ENCODE measurements at regions not wholly inside any gene's neighbourhood (a gene's known extent, or its start where the extent isn't known, plus 50 kb on each side); places are given as distances from the start of the nearest gene placed in this dataset.
A peak's percentile ranks its signal among the peaks of the same experiment; 100 is the strongest.

DNA sequence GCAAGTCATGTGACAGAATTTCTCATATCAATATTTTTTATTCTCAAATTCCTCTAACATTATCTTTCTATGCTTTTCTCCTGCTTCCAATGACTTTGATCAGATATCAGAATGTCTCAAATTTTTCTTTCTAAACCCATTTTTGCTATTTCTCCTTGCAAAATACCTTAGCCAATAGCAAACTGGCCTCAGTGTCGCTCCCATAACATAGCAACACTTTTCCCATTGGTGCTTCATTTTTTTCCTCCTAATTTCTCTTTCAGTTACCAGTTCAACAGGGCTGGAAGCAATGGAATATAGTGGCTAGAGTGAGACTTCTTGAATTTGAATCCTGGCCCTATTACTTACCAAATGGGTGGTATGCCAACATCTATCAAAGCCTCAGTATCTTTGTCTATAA lies 1091.6 kb downstream of the C4orf33 start:
- no peak for DNase-seq (ENCODE audit: low read depth, low spot score)

DNA sequence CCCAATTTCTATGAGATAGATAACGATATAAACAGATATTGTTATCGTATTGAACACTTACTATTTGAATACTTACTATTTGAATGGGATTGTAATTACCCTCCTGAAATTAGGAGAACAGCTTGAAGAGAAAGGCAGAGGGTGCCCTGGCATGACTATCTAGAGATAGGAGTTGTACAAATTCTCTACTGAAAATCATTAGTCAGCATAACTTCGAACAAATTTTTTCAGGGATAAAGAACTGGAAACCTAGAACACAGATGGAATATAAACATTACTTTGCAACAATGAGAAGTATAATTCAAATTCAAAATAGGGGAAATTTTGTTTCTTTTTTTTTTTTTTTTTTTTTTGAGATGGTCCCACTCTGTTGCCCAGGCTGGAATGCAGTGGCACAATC lies 1096.8 kb downstream of the C4orf33 start:
- no peak for DNase-seq (ENCODE audit: low read depth, low spot score)
- no peak overlapping the region for H3K27ac ChIP-seq

More for the DNA sequence above, 1091.6 kb downstream of the C4orf33 start:
- no peak overlapping the region for H3K27ac ChIP-seq

DNA sequence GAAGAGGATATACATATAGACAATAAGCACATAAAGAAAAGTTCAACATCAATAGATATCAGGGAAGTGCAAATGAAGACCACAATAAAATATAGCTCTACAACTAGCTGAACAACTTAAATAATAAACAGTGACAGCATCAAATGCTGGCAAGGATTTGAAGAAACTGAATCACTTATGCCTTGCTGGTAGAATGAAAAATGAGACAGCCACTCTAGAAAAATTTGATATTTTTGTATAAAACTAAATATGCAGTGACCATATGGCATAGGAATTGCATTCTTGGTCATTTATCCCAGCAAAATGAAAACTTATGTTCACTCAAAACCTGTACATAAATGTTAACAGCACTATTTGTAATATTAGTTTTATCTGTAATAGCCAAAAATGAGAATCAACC lies 1102.0 kb downstream of the C4orf33 start:
- no peak overlapping the region for H3K27ac ChIP-seq
- no peak for DNase-seq (ENCODE audit: low read depth, low spot score)

DNA sequence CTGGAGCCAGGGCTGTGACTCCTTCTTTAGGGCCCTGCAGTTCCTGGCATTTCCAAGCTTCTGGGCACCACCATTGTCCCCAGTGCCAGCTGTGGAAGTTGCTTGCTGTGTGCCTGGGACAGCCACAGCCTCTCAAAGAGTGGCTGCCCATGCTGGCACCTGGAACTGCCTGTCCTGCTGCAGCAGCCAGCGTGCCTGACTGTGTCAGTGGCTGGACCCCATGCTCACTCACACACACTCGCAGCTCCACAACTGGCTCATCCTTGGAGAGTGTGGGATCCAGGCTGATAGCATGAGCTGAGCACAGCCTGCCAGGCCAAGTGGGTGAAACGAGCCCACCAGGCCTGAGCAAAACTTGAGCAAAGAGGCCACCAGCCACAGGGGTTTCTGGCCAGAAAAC lies 1107.6 kb downstream of the C4orf33 start:
- H3K27ac ChIP-seq: no peak overlapping the region
- DNase-seq (ENCODE audit: low read depth, low spot score): no peak

DNA sequence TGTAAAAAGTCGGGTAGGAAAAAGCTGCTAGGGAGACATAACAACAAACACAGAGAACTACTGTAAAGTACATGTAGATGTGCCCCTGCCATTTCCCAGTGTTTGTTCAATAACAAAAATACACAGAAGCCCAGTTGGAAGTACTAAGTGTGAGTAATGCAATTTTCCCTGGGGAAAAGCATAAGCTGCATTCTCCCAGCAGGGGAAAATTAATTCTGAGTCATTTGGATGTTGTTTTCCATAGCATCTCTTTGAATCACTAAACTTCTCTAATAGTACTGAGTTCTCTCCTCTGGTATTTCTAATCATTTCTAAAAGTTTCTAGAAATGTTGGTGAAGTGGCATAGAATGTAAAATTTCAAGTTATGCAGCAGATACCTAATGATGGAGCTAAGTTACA lies 1114.9 kb downstream of the C4orf33 start:
- no peak for DNase-seq (ENCODE audit: low read depth, low spot score)

DNA sequence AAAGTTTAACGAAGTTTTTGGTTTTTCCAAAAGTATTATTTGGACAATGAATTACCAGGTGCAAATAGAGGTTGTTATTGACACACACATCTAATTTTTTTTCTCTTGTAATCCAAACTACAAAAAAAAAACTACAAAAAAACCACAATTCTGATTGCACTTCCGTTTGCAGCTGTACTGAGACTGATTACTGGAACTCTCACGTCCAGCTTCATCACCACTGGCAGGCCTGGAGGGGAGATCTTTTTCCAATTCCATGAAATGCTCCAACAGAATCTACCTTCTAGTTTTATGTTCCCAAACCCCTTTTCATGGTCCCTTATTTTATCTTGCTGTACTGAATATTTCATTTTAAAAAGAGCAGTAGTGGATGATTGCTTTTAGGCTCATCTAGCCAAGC lies 1118.3 kb downstream of the C4orf33 start:
- no peak overlapping the region for H3K27ac ChIP-seq
- DNase-seq (ENCODE audit: low read depth, low spot score): no peak

More for the DNA sequence above, 1114.9 kb downstream of the C4orf33 start:
- H3K27ac ChIP-seq: no peak overlapping the region

DNA sequence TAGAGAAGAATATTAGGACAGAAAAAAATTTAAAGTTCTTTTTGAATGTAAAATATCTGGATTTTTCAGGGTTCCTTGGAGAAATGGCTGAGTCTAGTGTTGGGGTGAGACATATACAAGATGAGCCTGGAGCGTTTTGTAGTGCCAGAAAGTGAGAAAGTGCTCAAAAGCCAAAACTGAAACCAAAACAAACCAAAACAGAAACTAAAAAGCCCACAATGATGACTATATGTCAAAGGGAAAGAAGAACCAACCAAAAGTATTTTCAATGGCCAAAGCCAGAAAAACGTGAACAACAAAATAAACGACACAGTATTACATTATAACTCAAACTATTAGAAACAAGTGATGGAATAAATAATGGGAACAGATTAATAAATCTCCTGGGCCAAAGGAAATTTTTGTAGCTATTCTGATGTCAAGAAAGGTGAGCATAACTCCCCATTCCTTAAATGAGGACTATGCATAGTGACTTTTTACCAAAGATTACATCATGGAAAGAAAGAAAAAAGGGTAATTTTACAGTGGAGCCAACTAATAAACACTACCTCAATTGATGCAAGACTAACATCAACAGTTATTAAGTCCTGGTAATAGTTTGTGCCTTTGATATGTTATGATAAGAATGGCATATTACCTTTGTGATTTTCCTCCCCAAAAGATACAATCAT lies 1137.6 kb downstream of the C4orf33 start:
- H3K27ac ChIP-seq: no peak overlapping the region

DNA sequence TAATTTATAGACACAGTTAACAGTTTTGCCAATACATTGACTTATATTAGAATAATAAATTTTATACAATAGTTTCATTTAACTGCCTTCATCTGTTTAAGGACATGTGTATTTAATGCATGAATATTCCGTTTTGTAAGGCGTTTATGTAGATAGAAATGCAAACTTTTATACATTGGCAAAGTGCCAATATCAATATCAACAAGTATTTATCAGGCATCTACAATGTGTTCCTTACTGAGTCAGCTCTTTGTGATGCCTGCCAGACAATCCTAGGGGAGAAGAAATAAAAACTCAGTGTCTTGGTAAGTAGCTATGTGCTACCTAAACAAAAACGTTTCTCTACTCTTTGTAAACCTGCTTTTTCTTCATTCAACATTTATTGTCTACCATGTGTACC lies 1142.2 kb downstream of the C4orf33 start:
- no peak for DNase-seq (ENCODE audit: low read depth, low spot score)
- no peak overlapping the region for H3K27ac ChIP-seq

More for the DNA sequence above, 1137.6 kb downstream of the C4orf33 start:
- no peak for DNase-seq (ENCODE audit: low read depth, low spot score)

DNA sequence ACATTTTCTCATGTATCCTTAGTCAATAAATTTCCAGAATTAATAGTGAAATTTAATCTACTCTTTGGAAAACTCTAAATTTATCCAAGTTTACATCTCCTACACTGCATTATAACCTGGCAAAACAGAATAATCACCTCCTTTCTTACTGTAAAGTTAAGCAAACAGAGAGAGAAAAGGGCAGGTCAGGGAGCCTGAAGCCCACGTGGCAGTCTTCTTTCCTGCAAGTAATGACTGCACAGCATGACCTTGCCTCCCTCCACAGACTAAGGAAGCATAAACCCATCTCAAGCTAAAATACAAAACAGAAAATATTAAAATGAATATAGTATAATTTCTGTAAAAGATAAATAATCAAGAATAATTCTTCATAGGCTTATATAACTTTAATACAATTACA lies 1153.0 kb downstream of the C4orf33 start:
- no peak overlapping the region for H3K27ac ChIP-seq
- DNase-seq (ENCODE audit: low read depth, low spot score): no peak

DNA sequence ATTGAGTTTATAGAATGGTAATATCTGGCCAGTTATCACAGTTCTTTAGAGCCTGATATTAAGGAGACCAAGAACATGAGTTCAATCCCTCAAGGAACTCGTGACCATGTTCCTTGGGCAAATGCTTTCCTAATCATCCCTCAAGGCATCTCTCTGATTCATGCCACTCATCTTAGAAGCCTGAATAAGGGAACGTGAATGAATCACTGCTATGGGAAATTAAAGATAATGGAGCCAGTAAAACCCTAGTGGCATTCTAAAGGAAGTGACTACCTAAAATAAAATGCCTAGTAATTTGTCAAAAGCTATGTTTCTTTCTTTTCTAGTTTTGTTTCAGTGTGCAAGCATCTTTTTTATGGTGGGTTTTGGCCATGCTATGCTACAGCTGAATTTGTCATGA lies 1161.3 kb downstream of the C4orf33 start:
- peak; percentile 62 for DNase-seq (ENCODE audit: low read depth, low spot score)
- peak overlapping the region; percentile 4 for H3K27ac ChIP-seq

DNA sequence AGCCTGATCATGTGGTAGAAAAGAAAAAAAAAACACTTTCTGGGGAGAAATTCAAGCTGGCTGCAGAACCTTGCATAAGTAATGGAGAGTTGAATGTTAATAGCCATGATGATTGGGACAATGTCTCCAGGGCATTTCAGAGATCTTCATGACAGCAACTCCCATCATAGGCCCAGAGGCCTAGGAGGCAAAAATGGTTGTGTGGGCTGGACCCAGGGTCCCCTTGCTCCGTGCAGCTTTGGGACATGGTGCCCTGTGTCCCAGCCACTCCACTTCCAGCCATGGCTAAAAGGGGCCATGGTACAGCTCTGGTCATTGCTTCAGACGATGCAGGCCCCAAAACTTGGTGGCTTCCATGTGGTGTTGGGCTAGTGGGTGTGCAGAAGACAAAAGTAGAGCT lies 1170.9 kb downstream of the C4orf33 start:
- DNase-seq (ENCODE audit: low read depth, low spot score): no peak
- no peak overlapping the region for H3K27ac ChIP-seq

DNA sequence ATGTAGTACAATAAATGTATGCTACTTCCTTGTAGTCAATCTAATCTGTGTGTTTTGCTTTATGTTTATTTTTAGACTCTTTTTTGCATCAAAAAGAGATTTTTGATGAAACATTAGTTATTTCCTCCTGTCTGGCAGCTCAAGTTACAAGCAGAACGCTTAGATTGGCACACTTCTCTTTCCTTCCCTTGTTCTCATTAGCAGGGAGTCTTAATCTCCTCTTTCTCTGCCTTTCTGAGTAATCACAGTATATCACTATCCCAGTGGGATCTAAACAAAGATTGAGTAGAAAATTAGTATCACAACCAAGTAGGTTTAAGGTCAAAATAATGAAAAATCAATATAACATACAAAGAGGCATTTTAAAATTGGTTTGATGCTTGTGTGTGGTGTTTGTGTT lies 1192.6 kb downstream of the C4orf33 start:
- no peak overlapping the region for H3K27ac ChIP-seq
- DNase-seq (ENCODE audit: low read depth, low spot score): no peak

DNA sequence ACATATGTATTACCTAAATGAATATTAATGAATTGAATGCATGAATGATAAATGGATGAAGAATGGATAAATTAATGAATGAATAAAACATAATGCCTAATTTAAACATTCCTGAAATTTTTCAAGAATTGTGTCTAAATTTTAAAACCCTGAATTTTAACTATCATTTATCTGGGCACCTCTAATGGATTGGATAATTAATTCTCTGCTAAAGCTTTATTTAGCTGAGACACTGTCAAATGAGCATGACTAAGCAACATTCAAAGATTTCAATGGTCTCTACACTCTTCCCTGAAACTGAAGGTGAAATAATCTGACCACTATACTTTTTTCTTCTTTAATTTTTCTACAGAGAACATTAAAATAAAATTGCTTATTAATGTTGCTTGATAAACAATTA lies 1197.7 kb downstream of the C4orf33 start:
- DNase-seq (ENCODE audit: low read depth, low spot score): no peak
- no peak overlapping the region for H3K27ac ChIP-seq

DNA sequence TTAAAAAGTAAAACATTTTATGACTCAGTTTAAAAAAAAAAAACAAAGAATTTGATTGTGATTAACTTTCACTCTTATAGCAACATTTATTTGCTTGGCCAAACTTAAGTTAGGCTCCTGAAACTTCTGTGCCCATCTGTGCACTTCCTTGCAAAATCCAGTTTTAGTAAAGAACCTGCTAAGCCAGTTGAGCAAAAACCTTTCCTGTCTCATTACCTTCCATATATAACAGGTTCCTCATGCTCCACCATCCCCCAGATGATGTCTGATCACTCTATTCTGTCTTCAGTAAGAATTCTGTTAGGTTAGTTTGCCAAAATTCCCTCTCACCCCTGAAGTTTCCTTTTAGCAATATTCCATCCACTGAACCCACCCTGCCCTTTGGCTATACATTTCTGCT lies 1200.5 kb downstream of the C4orf33 start:
- no peak for DNase-seq (ENCODE audit: low read depth, low spot score)
- no peak overlapping the region for H3K27ac ChIP-seq

DNA sequence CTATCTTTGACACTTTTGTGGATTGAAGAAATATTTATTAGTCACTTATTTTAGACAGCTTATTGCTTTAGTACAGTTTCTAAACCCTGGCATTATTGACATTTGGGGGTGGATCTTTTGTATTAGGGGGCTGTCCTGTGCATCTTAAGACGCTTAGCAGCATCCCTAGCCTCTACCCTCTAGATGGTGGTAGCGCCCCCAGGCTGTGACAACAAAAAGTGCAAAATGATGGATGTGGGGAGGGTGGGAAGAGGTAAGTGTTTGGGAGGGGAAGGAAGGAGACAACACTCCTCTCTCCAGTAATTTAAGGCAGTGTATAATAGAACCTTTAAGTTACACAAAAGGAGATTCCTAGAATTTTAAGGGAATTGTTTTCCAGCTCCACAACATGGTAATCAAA lies 1210.6 kb downstream of the C4orf33 start:
- DNase-seq (ENCODE audit: low read depth, low spot score): no peak
- no peak overlapping the region for H3K27ac ChIP-seq

DNA sequence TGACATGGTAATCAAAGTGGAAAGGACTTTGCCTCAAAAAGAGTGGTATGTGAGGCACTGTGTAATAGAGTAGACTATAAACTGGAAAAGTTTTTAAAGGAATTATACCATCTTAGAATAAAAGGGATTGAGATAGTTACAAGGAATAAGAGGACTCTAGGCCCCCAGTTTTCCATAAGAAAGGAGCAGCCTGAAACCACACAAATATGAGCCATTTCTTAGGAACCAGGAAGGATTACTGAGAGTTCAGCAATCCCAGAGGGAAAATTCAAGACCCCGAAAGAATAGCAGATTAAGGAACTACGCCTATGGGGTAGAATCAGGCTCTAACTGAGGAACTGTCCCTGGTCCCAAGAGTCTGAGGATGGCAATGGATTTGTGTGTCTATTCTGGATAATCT lies 1213.3 kb downstream of the C4orf33 start:
- no peak overlapping the region for H3K27ac ChIP-seq
- no peak for DNase-seq (ENCODE audit: low read depth, low spot score)

DNA sequence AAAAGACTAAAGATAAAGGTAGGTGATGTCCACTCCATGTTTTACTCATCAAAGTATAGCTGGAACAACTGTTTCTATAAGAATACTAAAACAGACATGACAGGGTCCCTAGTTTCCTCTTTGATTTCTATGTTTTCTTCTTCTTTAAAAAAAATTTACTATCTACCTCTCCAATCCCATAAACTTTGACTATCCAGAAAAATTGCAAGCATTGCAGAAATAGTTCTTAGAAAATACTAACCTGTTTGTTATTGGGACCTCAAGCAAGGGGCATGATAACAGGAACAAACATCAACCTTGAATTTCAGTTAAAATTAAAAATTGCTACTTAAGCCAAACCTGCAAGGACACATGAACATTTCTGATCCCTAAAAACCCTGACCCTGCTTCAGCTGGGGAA lies 1226.5 kb downstream of the C4orf33 start:
- no peak overlapping the region for H3K27ac ChIP-seq

DNA sequence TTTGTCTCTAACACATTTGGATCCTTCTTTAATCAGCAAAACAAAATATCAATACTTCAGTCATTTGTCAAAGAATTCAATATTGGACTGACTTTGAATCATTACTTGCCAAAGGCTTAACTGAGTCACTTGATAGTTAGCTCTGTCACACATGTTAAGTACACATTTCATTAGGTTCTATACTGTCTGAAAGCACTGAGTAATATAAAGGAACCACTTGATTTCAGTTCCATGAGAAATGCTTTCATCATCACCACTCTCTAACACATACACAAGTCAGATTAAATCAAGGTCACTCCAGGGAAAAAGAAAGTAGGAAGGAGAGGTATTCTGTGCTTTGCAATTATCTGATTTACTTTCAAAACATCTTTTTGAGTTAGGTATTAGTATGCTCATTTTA lies 1233.1 kb downstream of the C4orf33 start:
- H3K27ac ChIP-seq: no peak overlapping the region
- DNase-seq (ENCODE audit: low read depth, low spot score): no peak

More for the DNA sequence above, 1226.5 kb downstream of the C4orf33 start:
- DNase-seq (ENCODE audit: low read depth, low spot score): no peak

DNA sequence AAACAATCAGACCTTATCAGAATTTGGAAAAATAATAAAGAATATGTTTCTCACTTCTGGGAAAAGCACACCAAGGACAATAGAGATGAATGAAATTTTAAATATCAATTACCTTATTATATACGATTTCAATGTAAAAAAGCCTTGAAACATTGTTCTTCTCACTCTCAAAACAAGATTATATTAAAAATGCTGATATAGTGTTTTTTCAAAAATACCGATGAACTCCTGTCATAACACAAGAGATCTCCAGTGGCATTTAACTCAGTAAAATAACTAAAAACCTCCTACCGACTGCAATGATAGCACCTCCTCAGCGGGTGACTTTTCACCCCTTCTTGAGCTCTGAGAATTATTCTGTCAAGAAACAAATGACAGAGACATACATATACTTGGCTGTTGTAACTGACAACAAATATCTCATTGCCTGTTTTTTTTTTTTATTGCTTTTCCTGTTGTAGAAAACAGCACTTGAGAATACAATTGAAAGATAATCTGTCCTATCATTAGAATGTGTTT lies 1237.3 kb downstream of the C4orf33 start:
- no peak overlapping the region for H3K27ac ChIP-seq
- DNase-seq (ENCODE audit: low read depth, low spot score): no peak

DNA sequence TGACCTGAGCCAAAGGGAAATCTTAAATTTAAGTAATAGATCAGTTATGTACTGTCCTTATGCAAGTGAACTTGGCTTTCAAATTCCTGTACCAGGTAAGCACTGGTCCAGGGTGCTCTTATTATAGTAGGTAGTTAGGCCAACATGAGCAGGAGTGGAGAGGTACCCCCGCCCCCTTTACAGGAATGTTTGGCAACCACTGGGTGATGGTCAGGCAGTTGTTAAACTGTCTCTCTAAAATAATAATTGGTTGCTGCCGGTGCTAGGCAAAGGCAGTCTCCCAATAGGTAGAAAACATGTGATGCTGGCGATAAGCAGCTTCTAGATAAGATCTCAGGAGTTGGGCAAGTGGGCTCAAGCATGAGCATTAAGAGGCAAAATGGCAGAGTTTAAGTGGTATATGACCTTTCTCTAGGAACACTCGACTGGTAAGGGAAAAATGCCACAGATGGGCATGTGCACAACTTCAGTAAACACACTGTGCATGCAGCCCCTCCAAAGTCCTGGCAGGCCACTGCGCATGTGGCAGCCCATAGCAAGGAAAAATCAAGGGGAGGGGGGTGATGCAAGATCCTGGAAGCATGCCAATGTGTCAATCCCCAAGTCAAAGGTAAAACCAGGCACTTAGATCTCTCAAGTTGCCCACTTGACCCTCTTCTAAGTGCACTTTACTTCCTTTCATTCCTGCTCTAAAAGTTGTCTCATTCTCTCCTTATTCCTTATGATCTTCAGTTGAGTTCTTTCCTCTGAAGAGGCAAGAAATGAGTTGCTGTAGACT lies 1239.7 kb downstream of the C4orf33 start:
- DNase-seq (ENCODE audit: low read depth, low spot score): no peak
- no peak overlapping the region for H3K27ac ChIP-seq

DNA sequence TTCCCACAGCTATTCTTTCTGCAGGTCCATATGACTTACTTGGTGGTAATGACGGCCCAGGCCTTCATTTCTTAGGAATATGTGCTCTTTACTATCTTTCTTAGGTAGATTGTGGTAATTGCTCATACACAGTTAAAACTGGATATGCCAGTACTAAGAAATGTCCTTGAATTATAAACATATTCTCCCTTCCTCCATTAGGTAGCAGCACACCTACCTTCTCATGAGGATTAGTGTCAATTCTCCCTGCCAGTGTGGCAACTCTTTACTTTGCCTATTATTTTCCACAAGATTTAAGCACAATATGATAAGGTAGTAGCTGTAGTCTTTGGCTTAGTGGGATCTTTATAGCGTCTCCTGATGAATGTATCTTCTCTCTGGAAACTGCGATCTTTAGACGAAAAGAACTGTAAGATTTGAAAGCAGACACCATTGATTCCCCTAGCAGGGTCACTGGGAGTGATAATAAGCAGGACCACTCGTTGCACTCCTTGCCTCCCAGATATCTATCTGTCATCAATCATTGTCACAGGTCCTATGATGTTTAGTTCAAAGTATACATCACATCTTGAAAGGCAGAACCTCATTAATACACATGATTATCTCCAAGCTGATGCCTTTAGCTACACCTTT lies 1240.7 kb downstream of the C4orf33 start:
- peak; percentile 1 for DNase-seq (ENCODE audit: low read depth, low spot score)
- H3K27ac ChIP-seq: no peak overlapping the region
